Kidney (tissue), 13 donors: ENCODE measurements at regions not wholly inside any gene's neighbourhood (a gene's known extent, or its start where the extent isn't known, plus 50 kb on each side); places are given as distances from the start of the nearest gene placed in this dataset.

Experiments
- DNase-seq, 5 donors: peaks; one replicate each; pipeline ENCODE4 v3.0.0-alpha.2; 2013 to 2020
- FAIRE-seq: peaks from 2 replicates; lab custom pipeline; 2012; peaks lifted over from hg19 to GRCh38; lab: Jason Lieb, UNC
- H3K27ac ChIP-seq, 2 donors: one replicate each; pipeline ENCODE4 v1.7.0; 2013; ENCODE audit warnings: low read depth in 2 of 2, low read length in 2 of 2, inconsistent platforms in 1 of 2
- H3K27me3 ChIP-seq: one replicate; pipeline ENCODE4 v1.7.1; 2013; ENCODE audit warnings: low read length, inconsistent platforms; ENCODE audit not compliant: control insufficient read depth, insufficient read depth
- H3K36me3 ChIP-seq, 3 donors: one replicate each; pipeline versions ENCODE4 v1.7.0 to v1.7.1; 2013; ENCODE audit warnings: low read length in 3 of 3, control low read depth in 1 of 3, inconsistent platforms in 1 of 3; ENCODE audit not compliant: insufficient read depth in 3 of 3, control insufficient read depth in 2 of 3
- H3K4me1 ChIP-seq, 3 donors: one replicate each; pipeline versions ENCODE4 v1.7.0 to v1.7.1; 2013; ENCODE audit warnings: low read length in 3 of 3, inconsistent platforms in 1 of 3, low read depth in 1 of 3; ENCODE audit not compliant: control insufficient read depth in 2 of 3, insufficient read depth in 2 of 3
- H3K4me3 ChIP-seq, 3 donors: one replicate each; pipeline versions ENCODE4 v1.7.0 to v1.8.1; 2013; ENCODE audit warnings: low read length in 3 of 3, control low read depth in 1 of 3, inconsistent platforms in 1 of 3
- H3K9ac ChIP-seq, 3 donors: one replicate each; pipeline versions ENCODE4 v1.7.0 to v1.7.1; 2013; ENCODE audit warnings: low read length in 3 of 3, control low read depth in 1 of 3, inconsistent platforms in 1 of 3
- H3K9me3 ChIP-seq, 3 donors: one replicate each; pipeline versions ENCODE4 v1.7.0 to v1.7.1; 2013; ENCODE audit warnings: low read length in 3 of 3, control low read depth in 1 of 3, inconsistent platforms in 1 of 3; ENCODE audit not compliant: control insufficient read depth in 2 of 3, insufficient read depth in 1 of 3
- CTCF ChIP-seq: IDR thresholded peaks from 3 replicates; pipeline ENCODE4 v1.5.1; 2012; ENCODE audit warnings: mild to moderate bottlenecking, moderate library complexity, borderline replicate concordance; ENCODE audit not compliant: insufficient read depth; ENCODE audit errors: extremely low read depth
- intact Hi-C: fragments of 100-400 bp; cut with DNase I; formaldehyde crosslinking; loops from one replicate; pipeline ENCODE4 v1.11.1; 2022
- donor health status: control.
- donor health status: control.
- donor health status: control.
- donor health status: control.
- donor health status: control.
- donor health status: DM: yes; HTN: yes; CAD: no.
- donor health status: Normal renal cell carcinoma (clear cell type).

- Histone ChIP-seq H3K9me3 (no peaks in the 10 kb centered on the region), H3K4me1 (no peaks in the 10 kb centered on the region), H3K4me3 (no peak overlapping the region), H3K36me3 (no peaks in the 10 kb centered on the region), H3K27me3 (no peaks in the 10 kb centered on the region), H3K9ac (no peak overlapping the region), H3K27ac (peak overlapping the region in 1 of 2 donors; percentile 5)
- DNase-seq (no peak), FAIRE-seq (no peak)
- no peak for TF ChIP-seq CTCF
- intact Hi-C loops, result no loop called here
Measured at GRCh38 chr16:50909831-50910735, 168.2 kb downstream of the CYLD start.

DNA sequence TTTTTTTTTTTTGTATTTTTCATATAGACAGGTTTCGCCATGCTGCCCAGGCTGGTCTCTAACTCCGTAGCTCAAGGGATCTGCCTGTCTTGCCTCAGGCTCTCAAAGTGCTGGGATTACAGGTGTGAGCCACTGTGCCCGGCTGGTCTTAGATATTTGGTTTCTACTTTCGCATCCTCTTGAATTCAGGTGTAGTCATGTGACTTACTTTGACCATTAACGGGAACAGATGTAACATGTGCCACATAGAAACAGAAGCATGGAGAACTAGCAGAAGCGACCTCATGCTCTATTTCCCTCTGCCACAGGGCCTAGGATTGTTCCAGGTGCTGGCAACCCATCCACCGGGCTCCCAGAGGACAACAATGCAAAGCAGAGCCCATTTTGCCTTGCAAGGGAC, 166.6 kb downstream of the CYLD start:
- H3K4me3 ChIP-seq, result no peak overlapping the region
- H3K4me1 ChIP-seq, result no peaks in the 10 kb centered on the region
- intact Hi-C loops, result no loop called here
- no peak for TF ChIP-seq CTCF
- H3K27ac ChIP-seq, result no peak overlapping the region
- H3K36me3 ChIP-seq, result no peaks in the 10 kb centered on the region
- H3K9me3 ChIP-seq, result no peaks in the 10 kb centered on the region
- H3K9ac ChIP-seq, result no peak overlapping the region
- DNase-seq (no peak), FAIRE-seq (no peak)
- no peaks in the 10 kb centered on the region for H3K27me3 ChIP-seq

GRCh38 chr16:50906454-50906853, 164.6 kb downstream of the CYLD start:
- Histone ChIP-seq H3K36me3 (no peaks in the 10 kb centered on the region), H3K9ac (no peak overlapping the region), H3K4me1 (no peaks in the 10 kb centered on the region), H3K4me3 (no peak overlapping the region), H3K27me3 (no peaks in the 10 kb centered on the region), H3K27ac (no peak overlapping the region), H3K9me3 (no peaks in the 10 kb centered on the region)
- DNase-seq (no peak), FAIRE-seq (no peak)
- intact Hi-C loops, result no loop called here
- TF ChIP-seq CTCF, result no peak
